NCI-H82 treated with DMSO at 0.1 percent for 48 hours (cell line): ENCODE measurements at regions not wholly inside any gene's neighbourhood (a gene's known extent, or its start where the extent isn't known, plus 50 kb on each side); places are given as distances from the start of the nearest gene placed in this dataset.

ENCODE experiments used
- DNase-seq: peaks from one replicate; lab custom pipeline; 2025; ENCODE audit not compliant: unreplicated experiment; lab: John Stamatoyannopoulos, UW

GRCh38 chr16:52056259-52056658 is 490.7 kb downstream of the TOX3 start:
- DNase-seq, result no peak

- no peak for DNase-seq
Measured at GRCh38 chr16:52055381-52055780, 491.6 kb downstream of the TOX3 start.

DNA sequence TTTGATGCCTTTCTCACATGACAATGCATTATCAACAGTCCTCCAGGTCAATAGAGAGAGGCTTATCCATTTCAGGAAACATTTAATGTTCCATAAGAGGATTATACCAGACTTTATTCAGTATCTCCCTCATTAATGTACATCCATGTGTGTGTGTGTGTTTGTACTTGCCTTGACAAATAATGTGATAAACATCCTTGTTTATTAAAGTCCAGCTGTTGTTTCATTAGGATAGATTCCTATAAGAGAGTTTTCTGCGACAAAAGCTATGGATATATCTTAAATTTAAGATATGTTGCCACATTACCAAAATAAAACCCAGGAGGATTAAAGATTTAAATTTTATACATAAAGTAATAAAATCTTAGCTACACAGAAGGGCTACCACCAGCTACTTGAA is 492.6 kb downstream of the TOX3 start:
- DNase-seq, result no peak

GRCh38 chr16:52052818-52053217 is 494.1 kb downstream of the TOX3 start:
- DNase-seq, result no peak

DNA sequence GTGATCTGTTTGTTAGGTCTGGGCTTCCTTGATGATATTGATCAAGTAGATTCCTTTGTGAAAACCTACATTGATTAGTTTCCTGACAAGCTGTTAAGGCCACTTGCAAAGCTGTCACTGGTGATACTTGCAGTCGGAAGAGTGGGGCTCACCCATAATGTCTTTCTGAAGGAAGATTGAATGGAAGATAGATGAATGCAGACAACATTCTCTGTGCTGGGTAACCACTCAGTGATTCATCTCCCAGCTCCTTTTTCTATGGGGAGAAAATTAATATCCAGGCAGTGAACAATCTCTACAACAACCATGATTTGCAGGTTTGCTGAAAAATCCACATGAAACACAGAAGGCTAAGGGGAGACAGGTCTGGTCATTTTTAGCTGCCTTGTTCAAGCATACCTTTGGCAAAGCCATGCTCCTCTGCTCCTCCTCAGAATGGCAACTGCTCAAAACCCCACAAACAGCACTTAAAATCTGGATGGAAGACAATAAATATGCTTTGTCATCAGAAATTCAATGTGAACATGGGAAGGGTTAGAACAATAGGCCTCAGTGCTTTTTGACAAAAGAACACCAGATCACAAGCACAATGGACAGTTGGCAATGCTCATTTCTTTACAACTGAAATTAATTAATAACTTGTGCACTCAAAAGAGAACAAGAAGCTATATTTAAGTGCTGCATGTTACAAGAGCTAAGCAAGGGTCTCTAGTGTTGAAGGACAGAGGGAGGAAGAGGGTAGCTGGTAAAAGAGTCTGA is 495.4 kb downstream of the TOX3 start:
- no peak for DNase-seq

DNA sequence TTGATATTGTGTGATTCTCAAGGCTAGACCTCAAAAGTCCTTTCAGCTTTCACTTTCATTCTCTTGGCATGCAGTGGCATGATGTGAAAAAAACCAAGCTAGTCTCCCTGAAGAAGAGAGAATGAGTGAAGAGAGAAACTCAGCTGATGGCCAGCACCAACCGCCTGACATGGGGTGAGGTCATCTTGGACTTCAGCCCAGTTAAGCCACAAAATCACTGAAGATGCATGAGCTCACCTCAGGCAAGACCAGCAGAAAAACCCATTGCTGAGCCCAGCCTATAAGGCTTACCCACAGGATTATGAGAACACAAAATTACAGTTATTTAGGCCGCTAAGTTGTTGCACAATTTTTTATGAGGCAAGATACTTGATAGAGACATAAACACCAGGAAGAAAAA is 496.5 kb downstream of the TOX3 start:
- DNase-seq, result no peak

DNA sequence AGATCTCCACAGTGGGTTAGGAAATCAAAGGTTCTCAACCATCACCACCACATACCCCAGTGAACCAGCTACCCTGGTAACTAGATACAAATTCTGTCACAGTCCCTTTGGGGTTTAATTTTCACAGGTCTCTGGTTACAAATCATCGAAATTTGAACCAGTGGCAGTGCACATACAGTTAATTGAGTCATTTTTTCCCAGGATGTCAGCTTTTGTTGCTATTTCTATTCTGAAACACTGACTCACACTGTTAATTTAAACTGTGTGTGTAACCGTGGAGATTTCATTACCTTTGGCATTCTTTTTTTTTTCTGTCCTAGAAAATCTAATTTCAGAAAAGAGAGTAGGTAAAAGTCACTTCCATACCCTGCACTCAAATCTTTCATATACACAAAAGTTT is 511.5 kb downstream of the TOX3 start:
- DNase-seq, result no peak

- no peak for DNase-seq
Measured at GRCh38 chr16:52034830-52035229, 512.1 kb downstream of the TOX3 start.

- no peak for DNase-seq
Measured at GRCh38 chr16:52033992-52034391, 513.0 kb downstream of the TOX3 start.

DNA sequence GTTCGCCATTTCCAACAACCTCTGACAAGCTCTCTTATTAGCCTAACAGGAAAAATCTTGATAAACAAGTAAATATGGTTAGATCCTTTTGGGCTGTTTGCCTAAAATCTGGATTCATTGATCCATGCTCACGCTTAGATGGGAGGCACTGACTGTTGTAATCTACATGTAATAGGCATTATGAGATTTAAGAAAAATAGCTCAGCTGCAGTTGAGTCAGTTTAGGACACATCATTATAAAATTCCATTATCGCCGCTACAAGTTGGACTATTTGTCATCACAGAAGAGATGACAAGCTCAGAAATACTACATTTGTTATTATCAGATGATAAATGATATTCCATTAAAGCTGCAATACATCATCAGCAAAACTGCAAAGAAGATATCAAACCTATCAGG is 524.0 kb downstream of the TOX3 start:
- DNase-seq, result no peak

DNA sequence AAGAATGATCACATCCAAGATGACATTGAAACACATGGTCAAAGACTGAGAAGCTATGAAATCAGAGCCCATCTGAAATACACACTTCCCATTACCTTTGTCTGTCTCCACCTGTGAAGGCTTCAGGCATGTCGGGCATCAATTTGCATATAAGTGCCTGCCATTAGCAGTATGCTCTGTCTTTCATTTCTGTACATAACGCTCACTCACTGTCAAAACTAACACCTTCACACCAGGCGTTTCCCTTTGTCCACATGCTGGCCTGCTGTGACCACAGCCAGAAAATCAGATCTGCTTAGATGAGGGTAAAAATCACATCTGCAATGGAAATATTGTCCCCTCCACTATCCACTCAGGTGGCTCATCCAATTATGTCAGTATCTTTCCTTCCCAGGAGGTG is 524.8 kb downstream of the TOX3 start:
- DNase-seq, result no peak

DNA sequence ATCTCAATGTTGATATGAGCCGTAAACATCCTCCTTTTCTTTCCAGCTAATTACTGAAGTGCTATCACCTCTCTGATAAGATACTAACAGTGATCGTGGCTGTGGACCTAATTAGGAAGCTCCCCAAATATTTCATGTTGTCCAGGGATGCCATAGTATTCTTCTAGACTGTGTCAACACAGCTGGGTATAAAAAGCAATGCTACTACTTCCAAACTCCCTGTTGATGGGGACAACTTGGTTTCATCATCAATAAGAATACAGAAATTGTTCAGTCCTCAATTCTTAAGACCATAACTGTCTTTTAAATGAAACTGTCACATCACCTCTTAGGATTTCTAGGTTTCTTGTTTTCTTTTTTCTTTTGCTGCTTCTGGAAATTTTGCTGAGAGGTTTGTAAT is 530.6 kb downstream of the TOX3 start:
- DNase-seq, result no peak

DNA sequence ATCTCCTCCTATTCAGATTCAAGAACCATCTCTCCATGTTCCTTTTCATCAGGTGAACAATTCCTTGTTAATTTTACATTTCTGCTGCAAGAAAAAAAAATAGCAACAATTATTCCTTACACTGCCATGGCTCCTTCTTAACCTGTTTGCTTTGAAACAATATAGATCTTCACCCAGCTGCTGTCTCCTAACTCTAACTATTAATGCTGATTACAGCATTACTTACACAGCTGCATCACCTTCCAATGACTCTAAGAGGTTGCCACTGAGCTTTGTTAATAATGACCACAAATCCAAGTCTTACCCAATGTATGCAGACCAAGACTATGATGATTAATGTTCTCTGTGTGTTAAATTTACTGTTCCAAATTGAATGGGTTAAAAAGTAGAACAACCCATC is 541.4 kb downstream of the TOX3 start:
- DNase-seq, result no peak

DNA sequence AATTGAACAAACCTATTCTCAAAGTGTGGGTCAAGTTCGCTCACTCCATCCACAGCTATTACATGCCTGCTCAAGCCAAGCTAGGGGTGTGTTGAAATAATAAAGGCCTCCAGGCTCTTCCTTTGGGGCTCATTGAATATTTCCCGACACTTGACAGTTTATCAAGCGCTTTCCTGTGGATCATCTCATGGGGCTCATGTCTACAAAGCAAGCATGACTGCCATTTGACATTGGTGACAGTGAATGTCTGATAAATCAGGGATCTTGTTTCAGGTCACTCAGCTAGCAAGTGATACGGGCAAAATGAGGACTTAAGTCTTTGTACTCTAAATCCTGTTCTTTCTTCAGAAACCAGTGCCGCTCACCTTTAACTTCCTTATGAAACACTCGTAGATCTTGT is 542.6 kb downstream of the TOX3 start:
- no peak for DNase-seq

DNA sequence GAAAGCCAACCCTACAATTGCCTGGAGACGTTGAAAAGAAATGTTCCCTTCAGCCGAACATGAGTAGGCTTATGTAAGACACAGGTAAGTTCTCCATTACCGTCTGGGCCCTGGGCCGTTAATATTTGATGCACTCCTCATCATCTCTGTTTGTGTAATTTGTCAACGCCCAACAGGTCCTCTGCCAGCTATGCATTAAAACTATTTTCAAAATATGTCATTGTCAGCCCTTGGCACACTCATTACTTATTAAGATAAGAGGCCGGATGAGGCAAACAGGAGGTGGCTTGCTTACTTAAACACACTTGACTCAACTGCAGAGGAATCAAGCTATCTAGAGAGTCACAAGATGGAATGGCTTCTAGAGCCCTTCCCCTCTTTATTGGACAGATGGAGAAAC is 544.9 kb downstream of the TOX3 start:
- no peak for DNase-seq

DNA sequence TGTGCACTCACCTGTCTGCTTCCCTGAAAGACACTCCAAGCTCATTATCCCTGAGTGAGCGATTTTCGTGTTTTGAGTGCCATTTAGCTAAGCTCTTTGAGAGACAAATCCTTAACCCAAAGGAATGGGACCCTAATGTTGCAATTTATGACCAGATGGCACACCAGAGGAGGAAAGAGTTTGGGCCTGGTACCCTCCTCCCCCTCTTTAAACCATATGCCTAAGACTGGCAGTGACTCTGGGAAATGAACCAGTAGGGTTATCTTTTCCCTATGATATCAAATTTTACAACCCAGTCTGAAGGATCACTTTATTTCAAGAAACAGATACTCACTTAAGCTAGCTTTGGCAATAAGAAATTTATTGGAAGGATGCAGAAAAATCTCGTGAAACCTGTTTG is 550.4 kb downstream of the TOX3 start:
- DNase-seq, result peak; percentile 38

- DNase-seq, result no peak
Measured at GRCh38 chr16:51994597-51994996, 552.3 kb downstream of the TOX3 start.

DNA sequence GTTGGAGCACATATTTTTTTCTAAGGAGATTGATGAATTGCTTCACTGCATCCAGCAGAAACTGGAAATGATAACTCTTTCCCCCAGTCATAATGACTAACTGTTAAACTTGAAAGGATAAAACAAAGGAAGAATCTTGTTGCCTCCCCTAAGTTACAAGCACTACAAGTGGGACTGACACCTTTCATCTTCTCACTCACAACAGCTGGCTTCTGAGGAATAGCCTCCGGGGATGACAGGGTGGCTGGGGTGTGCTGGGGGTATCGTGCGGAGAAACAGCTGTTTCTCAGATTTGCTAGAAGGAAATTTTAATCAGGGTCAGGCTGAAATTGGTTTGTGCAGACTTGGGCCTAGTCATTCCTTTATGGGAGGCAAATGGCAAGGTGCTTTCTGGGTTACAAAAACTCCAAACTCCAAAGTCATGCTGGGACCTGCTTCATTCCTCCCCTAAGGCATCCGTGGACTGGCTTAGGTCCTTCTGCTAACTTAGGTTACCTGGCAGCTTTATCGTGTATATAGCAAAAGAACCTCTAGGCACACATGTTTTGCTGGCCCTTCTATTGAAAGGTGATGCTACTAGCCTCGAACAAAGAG is 557.2 kb downstream of the TOX3 start:
- DNase-seq, result no peak

GRCh38 chr16:51988977-51989376 is 558.0 kb downstream of the TOX3 start:
- no peak for DNase-seq

- no peak for DNase-seq
Measured at GRCh38 chr16:51987519-51987918, 559.4 kb downstream of the TOX3 start.

DNA sequence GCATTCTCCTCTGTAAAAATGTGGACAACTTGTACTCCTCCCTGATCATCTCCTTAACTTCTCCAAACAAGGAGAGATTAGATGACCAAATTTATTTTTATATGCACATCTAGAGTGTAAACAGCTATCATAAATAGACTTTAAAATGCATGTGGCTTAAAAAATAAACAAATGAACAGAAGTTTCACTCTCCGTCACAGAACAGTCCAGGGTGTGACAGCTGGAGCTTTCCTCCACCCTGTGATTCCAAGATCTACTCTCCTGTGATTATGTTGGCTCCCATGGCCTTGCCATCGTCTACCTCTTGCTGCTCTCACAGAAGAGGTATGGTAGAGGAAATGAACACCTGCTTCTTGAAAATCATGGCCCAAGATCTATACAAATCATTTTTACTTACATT is 560.2 kb downstream of the TOX3 start:
- no peak for DNase-seq

GRCh38 chr16:51986301-51986700 is 560.6 kb downstream of the TOX3 start:
- DNase-seq, result no peak

GRCh38 chr16:51985126-51985525 is 561.8 kb downstream of the TOX3 start:
- DNase-seq, result no peak
